Body of pancreas (tissue), 4 donors: ENCODE measurements at regions not wholly inside any gene's neighbourhood (a gene's known extent, or its start where the extent isn't known, plus 50 kb on each side); places are given as distances from the start of the nearest gene placed in this dataset.

Source experiments
- CTCF ChIP-seq, 7 experiments: fragments of 450-650 bp in 4 of 7; fragments of 200-600 bp in 3 of 7; sonication (generic) in 3 of 7; IDR thresholded peaks; one replicate each; pipeline ENCODE4 v1.5.1; 2016 to 2019; ENCODE audit warnings: antibody characterized with exemption in 7 of 7
- POLR2A ChIP-seq, 3 donors: fragments of 450-650 bp; IDR thresholded peaks; one replicate each; pipeline ENCODE4 v1.6.1; 2016; ENCODE audit warnings: antibody characterized with exemption in 3 of 3, mild to moderate bottlenecking in 2 of 3

- TF ChIP-seq POLR2A (IDR thresholded peaks at IDR 0.05), result no peak
- no peak for TF ChIP-seq CTCF (IDR thresholded peaks at IDR 0.05)
These were observed 142.8 kb upstream of the FLRT2 start for GRCh38 chr14:85387181-85387580.
